Peyer's patch (tissue), 4 donors: ENCODE measurements at regions not wholly inside any gene's neighbourhood (a gene's known extent, or its start where the extent isn't known, plus 50 kb on each side); places are given as distances from the start of the nearest gene placed in this dataset.

Source experiments
- CTCF ChIP-seq, 6 experiments: fragments of 450-650 bp in 4 of 6; fragments of 200-600 bp in 2 of 6; sonication (generic) in 1 of 6; IDR thresholded peaks; one replicate each; pipeline ENCODE4 v1.5.1; 2017 to 2019; ENCODE audit warnings: antibody characterized with exemption in 6 of 6, mild to moderate bottlenecking in 3 of 6, moderate library complexity in 1 of 6
- POLR2A ChIP-seq, 2 donors: fragments of 450-650 bp; IDR thresholded peaks; one replicate each; pipeline ENCODE4 v1.5.1; 2017; ENCODE audit warnings: antibody characterized with exemption in 2 of 2, mild to moderate bottlenecking in 2 of 2, moderate library complexity in 2 of 2

GRCh38 chr4:181420950-181421349 is 822.3 kb upstream of the TENM3 start:
- no peak for TF ChIP-seq CTCF (IDR thresholded peaks at IDR 0.05)
- TF ChIP-seq POLR2A (IDR thresholded peaks at IDR 0.05), result no peak
